GM12892 (cell line): ENCODE measurements at regions not wholly inside any gene's neighbourhood (a gene's known extent, or its start where the extent isn't known, plus 50 kb on each side); places are given as distances from the start of the nearest gene placed in this dataset.

ENCODE experiments used
- POLR2A ChIP-seq: IDR thresholded peaks from 2 replicates; pipeline ENCODE4 v1.6.1; 2011; ENCODE audit warnings: low read depth, low read length, control low read depth
- POLR2AphosphoS5 ChIP-seq: IDR thresholded peaks from 2 replicates; pipeline ENCODE4 v1.6.1; 2011; ENCODE audit warnings: low read depth, low read length, control low read depth
- TAF1 ChIP-seq: IDR thresholded peaks from 2 replicates; pipeline ENCODE4 v1.6.1; 2011; ENCODE audit warnings: low read depth, mild to moderate bottlenecking, control low read depth, low read length, borderline replicate concordance

DNA sequence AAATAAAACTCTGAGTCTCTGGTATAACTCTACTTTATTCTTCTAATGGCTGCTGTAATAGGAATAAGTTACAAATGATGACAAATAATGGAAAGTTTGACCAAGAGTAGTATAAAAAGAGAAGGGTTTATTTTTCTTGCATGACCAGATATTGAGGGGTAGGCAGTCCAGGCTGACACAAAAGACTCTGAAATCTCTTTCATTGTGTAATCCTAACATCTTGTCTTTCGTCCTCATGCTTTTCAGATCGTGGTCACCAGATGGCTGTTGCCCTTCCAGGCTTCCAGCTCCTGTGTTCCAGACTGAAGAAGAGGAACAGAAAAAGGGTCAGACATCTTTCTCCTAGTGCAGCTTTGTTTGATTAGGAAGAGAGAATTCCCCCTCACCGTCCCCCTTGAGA lies 176.9 kb upstream of the GK2 start:
- TF ChIP-seq POLR2AphosphoS5: no peak
- no peak for TF ChIP-seq POLR2A
- TF ChIP-seq TAF1: no peak
